ENCODE measurements at regions not wholly inside any gene's neighbourhood (a gene's known extent, or its start where the extent isn't known, plus 50 kb on each side); places are given as distances from the start of the nearest gene placed in this dataset.

DNA sequence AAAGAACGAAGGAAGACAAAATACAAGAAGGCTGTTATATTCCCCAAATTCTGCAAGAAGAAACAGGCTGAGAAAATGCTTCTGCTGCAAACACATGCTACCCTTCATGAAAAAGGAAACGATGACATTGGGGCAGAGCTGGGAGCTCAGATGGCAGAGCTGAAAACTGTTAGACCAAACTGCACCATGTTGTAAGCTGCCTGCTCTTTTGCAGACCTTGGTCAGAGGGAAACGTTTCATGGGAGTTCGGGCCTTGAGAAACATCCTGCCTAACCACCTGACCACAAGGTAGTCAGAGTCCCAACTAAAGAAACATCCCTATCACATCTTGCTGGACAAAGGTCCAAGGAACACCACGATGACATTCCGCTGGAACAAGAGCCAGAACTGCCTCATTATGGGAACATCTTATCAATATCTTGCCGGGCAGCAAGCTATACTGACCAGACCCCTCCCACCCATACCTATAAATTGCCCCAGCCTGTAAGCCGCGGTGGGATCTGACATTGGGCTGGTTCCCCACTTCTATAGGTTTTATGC, 110.7 kb upstream of the CTSC start:
- DNase-seq: no peak

DNA sequence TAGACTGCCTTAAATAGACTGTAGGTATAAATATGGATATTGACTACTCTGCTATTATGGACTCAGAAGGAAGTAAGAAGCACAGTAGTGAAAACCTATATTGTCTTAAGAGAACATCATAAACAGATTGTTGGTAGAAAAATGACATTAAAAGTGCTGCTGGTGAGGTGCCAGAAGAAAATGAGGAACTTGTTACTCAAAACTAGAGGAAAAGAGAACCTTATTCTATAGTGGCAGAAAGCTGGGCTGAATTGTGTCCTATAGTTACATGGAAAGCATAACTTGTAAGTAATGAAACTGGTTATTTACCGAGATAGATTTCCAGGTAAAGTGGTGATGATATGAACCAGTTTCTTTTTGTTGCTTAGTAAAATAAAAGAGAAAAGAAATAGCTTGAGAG, 109.7 kb upstream of the CTSC start:
- DNase-seq: no peak

- no peak for DNase-seq
Measured at GRCh38 chr11:88439356-88439755, 101.8 kb upstream of the CTSC start.

DNA sequence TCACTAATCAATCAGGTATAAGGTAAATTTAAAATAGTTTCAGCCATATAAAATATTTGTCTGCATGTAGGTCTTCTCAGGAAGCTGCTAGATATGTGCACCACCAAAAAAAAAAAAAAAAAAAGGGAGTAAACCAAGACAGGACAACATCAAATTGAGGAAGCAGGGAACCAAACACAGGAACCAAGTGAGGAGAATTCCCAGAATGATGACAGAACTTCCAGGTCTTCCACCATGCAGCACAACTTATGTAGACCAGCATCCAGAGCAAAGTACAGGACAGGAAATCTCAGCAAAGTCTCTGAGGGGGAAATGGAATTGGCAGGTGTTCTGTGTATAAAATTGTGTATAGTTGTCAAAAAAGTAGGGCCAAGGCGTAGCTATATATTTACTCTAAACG, 101.2 kb upstream of the CTSC start:
- no peak for DNase-seq

GRCh38 chr11:88435415-88435814, 97.9 kb upstream of the CTSC start:
- peak; percentile 40 for DNase-seq

DNA sequence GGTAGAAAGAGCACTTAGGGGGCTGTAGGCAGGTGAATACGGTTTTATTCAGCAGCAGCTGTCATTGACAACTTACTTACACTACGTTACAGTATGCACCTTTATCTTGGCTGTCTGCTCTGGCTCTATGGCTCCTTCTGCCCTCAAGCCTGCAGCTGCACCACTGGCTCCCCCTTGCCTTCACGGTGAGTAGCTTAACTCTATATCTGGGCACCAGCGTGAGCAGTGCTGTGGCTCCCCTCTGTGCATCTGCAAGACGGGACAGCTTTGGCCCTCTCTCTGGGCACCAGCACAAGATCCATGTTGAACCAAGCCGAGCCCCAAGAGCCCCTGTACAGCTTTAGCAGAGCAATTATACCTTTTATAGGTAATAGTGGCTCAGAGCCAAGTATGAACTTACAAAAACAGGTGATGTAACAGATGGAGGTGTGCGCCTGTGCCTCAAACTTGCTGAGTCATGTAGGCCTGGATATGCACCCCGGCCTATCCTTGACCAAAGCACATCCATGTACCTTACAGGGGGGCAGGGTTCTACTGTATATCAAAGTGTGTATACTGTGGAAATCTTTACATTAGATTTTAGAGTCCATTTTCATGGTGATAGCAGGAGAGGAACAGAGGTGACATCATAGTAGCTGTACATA, 96.9 kb upstream of the CTSC start:
- DNase-seq: no peak

DNA sequence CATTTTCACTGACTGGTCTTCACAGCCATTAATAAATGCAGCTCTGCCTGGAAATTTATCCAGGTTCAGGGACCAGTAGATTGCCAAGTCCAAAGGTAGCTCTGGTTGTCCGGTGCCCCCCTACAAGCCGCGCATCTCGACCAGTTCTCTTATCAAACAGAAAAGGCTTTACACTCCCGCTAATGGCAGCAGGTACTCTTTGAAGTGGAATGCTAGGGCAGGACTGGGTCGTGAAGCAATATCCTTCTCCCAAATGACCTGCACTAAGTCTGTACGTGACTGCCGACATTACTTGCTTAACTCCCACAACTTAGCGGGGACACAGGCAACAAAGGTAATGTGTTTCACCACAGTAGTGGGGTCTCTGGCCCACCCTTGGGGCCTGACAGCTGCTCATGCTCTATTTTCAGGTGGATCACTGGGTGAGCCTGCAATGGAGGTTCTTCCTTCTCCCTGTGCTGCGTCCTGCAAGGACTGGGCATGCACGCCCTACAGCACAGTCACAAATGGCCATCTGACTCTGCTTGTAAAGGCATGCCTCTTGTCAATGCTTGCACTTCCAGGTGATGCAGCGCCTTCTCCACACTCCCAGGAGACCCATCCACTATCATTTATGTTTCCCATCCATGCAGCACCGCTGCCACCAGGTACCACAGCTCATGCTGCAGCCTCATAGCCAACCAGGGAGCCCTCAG, 96.1 kb upstream of the CTSC start:
- DNase-seq: no peak

- DNase-seq: no peak
Measured at GRCh38 chr11:88431675-88432341, 94.3 kb upstream of the CTSC start.

- no peak for DNase-seq
Measured at GRCh38 chr11:88428959-88429358, 91.4 kb upstream of the CTSC start.

DNA sequence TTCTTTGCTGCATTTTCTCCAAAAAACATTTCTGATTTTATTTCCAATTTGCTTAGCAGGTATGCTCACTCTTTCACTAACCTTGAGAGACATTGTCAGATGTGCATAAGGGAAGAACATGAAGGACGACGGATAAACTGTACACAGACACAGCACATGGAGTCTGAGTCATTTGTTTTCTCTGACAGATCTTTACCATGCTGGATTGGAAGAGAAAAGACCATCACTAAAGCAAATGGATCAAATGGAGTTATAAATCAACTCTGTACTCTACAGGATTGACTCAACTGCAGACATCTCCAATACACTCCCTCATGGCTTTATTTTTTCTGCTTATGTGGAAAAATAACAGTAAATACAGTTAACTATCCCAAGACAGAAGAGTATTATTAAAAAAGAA, 90.2 kb upstream of the CTSC start:
- no peak for DNase-seq

DNA sequence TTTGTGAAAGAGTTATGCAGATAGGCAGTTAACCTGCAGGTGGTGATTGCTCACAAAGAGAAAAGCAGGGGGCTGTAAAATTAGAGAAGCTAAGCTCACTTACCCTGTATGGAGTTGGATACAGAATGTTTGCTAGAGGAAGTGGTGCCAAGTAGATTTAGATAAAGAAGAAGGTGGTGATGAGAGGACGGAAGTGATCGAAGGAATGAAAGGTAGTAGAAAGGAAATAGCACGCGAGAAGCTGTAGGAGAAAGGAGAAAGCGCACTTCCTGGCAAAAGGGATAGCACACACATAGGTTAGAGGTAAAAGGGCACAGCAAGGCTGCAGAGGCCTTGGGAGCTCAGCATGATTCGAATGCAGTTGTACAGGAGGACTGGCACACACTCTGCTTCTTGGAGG, 87.3 kb upstream of the CTSC start:
- DNase-seq: peak; percentile 20

DNA sequence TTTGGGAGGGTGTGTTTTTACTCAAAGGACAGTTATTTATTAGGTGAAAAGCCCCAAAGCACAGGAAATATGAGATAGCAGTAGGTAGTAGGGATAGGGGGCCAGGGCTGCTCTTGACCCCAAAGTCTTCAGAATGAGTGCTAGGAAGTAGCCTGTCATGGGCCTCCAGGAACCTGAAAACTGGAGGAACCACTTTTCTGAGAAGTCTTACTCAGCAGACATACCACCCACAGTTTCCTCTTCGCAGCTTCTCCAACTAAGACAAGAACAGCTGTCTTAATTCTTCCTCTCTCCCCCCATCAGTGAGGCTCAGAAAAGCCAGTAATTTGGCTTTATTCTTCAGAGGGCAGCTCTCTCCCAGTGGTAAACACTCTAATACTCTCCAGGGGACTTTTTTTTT, 84.0 kb upstream of the CTSC start:
- DNase-seq: peak; percentile 89

- no peak for DNase-seq
Measured at GRCh38 chr11:88420165-88420791, 82.7 kb upstream of the CTSC start.

DNA sequence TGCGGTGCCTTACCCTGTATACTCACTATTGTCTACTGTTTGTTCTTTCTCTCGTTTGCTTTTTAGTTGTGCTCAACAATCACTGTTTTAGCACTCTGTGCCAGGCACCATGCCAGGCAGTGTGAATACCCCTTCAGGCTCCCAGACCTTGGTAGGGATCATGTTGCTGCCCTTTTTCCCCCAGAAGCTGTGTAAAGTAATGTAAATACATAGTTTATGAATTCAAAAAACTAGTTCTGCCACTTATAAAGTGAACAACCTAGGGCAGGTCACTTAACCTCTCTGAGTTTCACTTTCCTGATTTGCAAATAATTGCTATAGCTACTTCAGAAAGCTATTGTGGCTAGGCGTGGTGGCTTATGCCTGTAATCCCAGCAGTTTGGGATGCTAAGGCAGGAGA, 81.0 kb upstream of the CTSC start:
- no peak for DNase-seq

GRCh38 chr11:88415495-88415894, 78.0 kb upstream of the CTSC start:
- peak; percentile 28 for DNase-seq

- peak; percentile 77 for DNase-seq
Measured at GRCh38 chr11:88414981-88415413, 77.5 kb upstream of the CTSC start.

DNA sequence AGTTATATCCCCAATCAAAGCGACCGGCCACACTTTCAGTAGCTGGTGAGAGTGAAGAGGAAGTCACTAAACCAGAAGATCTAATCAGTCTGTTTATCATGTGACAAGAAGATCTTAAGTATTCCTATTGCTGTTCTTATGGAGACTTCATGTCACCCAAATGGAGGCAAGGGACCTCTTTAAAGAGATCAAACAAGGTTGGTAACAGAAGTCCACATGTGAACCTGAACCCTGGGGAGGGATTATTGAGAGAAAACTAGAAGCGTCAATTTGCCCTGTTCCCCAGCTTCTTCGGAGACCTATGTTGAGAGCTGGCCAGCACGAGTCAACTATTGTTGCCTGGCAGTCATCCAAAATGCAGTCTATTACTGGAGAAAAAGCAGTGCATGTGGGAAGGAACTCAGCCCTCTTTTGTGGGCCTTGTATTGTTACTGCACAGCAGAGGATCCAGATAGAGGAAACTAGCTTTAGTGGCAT, 76.9 kb upstream of the CTSC start:
- peak; percentile 33 for DNase-seq

- DNase-seq: no peak
Measured at GRCh38 chr11:88411265-88411664, 73.7 kb upstream of the CTSC start.

DNA sequence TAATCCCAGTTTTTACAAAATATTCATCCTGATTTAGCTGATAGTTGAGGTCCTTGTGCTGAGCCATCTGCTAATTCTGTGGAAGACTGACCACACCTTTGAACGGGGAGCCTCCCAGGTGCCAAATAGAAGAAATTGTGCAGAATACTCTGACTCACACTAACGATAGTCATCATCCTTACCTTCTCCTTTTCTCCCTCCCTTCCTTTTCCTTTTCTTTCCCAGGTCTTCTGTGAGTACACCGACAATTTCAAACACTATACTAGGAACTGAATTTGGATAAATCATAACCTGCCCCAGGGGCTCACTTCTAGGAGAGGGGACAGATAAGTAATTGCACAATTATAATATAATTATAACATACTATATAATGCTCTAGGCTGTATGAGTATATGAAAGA, 73.1 kb upstream of the CTSC start:
- no peak for DNase-seq

DNA sequence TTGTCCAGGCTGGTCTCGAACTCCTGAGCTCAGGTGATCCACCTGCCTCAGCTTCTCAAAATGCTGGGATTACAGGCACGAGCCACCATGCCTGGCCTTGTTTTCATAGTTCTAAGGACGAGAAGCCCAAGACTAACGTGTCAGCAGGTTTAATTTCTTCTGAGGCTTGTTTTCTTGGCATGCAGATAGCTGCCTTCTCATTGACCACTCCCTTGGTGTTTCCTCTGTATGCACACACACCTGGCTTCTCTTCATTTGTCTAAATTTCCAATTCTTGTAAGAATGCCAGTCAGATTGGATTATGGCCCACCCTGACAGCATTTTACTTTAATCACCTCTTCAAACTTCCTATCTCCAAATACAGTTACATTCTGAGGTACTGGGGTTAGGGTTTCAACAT, 72.5 kb upstream of the CTSC start:
- no peak for DNase-seq

- DNase-seq: no peak
Measured at GRCh38 chr11:88406876-88407275, 69.3 kb upstream of the CTSC start.

- DNase-seq: no peak
Measured at GRCh38 chr11:88405853-88406252, 68.3 kb upstream of the CTSC start.

- no peak for DNase-seq
Measured at GRCh38 chr11:88404932-88405710, 67.6 kb upstream of the CTSC start.
